ENCODE measurements at regions not wholly inside any gene's neighbourhood (a gene's known extent, or its start where the extent isn't known, plus 50 kb on each side); places are given as distances from the start of the nearest gene placed in this dataset.

DNA sequence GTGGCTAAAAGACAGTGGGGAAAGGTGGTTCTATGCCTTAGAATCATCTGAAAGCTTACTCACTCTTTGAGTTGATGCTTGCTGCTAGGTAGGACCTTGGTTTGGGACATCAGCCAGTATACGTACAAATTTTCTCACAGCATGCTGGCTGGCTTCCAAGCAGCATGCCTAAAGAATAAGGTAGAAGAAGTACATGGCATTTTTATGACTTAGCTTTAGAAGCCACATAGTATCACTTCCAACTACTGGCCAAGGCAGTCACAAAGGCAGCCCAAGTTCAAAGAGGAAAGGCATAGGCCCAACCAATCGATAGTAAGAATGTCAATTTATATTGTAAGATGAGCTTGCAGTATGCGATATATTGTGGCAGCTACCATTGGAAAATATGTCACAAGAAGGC is 284.2 kb upstream of the CAND1 start:
- TF ChIP-seq, protein P1, sequence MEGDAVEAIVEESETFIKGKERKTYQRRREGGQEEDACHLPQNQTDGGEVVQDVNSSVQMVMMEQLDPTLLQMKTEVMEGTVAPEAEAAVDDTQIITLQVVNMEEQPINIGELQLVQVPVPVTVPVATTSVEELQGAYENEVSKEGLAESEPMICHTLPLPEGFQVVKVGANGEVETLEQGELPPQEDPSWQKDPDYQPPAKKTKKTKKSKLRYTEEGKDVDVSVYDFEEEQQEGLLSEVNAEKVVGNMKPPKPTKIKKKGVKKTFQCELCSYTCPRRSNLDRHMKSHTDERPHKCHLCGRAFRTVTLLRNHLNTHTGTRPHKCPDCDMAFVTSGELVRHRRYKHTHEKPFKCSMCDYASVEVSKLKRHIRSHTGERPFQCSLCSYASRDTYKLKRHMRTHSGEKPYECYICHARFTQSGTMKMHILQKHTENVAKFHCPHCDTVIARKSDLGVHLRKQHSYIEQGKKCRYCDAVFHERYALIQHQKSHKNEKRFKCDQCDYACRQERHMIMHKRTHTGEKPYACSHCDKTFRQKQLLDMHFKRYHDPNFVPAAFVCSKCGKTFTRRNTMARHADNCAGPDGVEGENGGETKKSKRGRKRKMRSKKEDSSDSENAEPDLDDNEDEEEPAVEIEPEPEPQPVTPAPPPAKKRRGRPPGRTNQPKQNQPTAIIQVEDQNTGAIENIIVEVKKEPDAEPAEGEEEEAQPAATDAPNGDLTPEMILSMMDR (IDR thresholded peaks at IDR 0.05) = no peak
- TF ChIP-seq POLR2A (IDR thresholded peaks at IDR 0.05) (no peak), POLR2AphosphoS5 (IDR thresholded peaks at IDR 0.05) (no peak), EP300 (IDR thresholded peaks at IDR 0.05) (no peak)

Data from stomach (tissue), 4 donors.